ENCODE measurements at regions not wholly inside any gene's neighbourhood (a gene's known extent, or its start where the extent isn't known, plus 50 kb on each side); places are given as distances from the start of the nearest gene placed in this dataset.

DNA sequence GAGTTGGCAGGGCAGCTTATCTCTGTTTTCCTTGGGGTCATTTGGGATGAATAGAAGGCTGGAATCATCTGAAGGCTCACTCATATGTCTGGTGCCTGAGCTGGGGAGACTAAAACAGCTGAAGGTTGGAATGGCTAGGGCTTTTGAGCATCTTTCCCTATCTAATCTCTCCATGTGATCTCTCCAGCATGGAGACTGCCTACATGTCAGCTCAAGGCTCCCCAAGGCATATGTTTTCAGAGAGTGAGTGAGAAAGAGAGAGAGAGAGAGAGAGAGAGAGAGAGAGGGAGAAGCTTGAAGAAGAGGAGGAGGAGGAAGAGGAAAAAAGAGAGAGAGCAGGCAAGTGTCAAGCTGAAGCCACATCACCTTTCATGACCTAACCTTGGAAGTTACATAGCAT lies 143.4 kb downstream of the EBLN2 start:
- Histone ChIP-seq H3K9me3 (ENCODE audit: control insufficient read depth, low read length) (no peaks in the 10 kb centered on the region), H2BK12ac (ENCODE audit: low read length in 2 of 2) (no peak overlapping the region), H3K27ac (ENCODE audit: low read length, poor library complexity, severe bottlenecking) (no peak overlapping the region), H3K4me2 (ENCODE audit: low read length, poor library complexity, severe bottlenecking) (no peak overlapping the region), H3K4me3 (ENCODE audit: insufficient read depth in 1 of 2, low read depth in 1 of 2, low read length in 2 of 2) (no peak overlapping the region), H2BK120ac (ENCODE audit: low read depth, low read length) (no peak overlapping the region), H2AK5ac (ENCODE audit: low read length, severe bottlenecking) (no peak overlapping the region), H3K79me1 (replicated peaks; ENCODE audit: low read length, poor library complexity, severe bottlenecking) (no peaks in the 10 kb centered on the region), H4K91ac (ENCODE audit: low read length) (no peak overlapping the region), H3K14ac (ENCODE audit: low read length in 2 of 2) (no peak overlapping the region), H4K8ac (ENCODE audit: low read length) (no peak overlapping the region), H3K27me3 (ENCODE audit: control insufficient read depth in 1 of 2, insufficient read depth in 1 of 2, low read length in 2 of 2) (no peaks in the 10 kb centered on the region), H3K23ac (ENCODE audit: low read length in 2 of 2) (no peak overlapping the region), H3K4me1 (ENCODE audit: control insufficient read depth, insufficient read depth, low read depth, low read length) (no peaks in the 10 kb centered on the region), H2BK15ac (ENCODE audit: low read depth, poor library complexity, severe bottlenecking) (no peak overlapping the region), H3K4ac (ENCODE audit: low read depth in 1 of 2, low read length in 2 of 2) (no peak overlapping the region), H3K18ac (ENCODE audit: low read depth in 1 of 2, low read length in 2 of 2) (no peak overlapping the region), H2AFZ (ENCODE audit: low read depth, low read length) (no peak overlapping the region), H3K36me3 (ENCODE audit: control insufficient read depth in 1 of 2, insufficient read depth in 2 of 2, low read depth in 1 of 2, low read length in 2 of 2) (no peaks in the 10 kb centered on the region), H3K9ac (ENCODE audit: low read length) (no peak overlapping the region), H2BK5ac (ENCODE audit: low read depth, low read length, poor library complexity, severe bottlenecking) (no peak overlapping the region)
- no peak for DNase-seq

DNA sequence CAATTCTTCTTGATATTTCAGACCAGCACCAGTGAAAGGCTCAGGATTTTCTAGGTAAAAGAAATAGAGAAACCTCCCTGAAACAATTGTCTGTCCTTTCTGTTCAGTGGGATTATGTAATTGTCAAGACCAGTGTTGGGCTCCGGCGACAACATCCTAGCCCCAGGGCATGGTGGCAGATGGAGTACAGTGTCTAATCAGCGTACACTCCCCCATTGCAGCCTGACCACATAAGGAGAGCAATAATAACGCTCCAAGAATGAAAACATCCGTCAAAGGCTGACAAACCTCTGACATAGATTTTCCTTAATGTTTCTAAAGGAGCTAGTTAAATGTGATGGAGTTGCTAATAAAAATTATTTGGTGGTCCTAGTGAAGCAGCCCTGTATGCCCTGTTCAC lies 144.6 kb downstream of the EBLN2 start:
- H3K4me3 ChIP-seq (ENCODE audit: insufficient read depth in 1 of 2, low read depth in 1 of 2, low read length in 2 of 2) = no peak overlapping the region
- H4K91ac ChIP-seq (ENCODE audit: low read length) = no peak overlapping the region
- H3K14ac ChIP-seq (ENCODE audit: low read length in 2 of 2) = no peak overlapping the region
- H3K18ac ChIP-seq (ENCODE audit: low read depth in 1 of 2, low read length in 2 of 2) = no peak overlapping the region
- no peak overlapping the region for H2AFZ ChIP-seq (ENCODE audit: low read depth, low read length)
- no peak overlapping the region for H2BK120ac ChIP-seq (ENCODE audit: low read depth, low read length)
- H3K36me3 ChIP-seq (ENCODE audit: control insufficient read depth in 1 of 2, insufficient read depth in 2 of 2, low read depth in 1 of 2, low read length in 2 of 2) = no peaks in the 10 kb centered on the region
- H3K9ac ChIP-seq (ENCODE audit: low read length) = no peak overlapping the region
- no peaks in the 10 kb centered on the region for H3K27me3 ChIP-seq (ENCODE audit: control insufficient read depth in 1 of 2, insufficient read depth in 1 of 2, low read length in 2 of 2)
- no peak for DNase-seq
- H3K9me3 ChIP-seq (ENCODE audit: control insufficient read depth, low read length) = no peaks in the 10 kb centered on the region
- H2BK15ac ChIP-seq (ENCODE audit: low read depth, poor library complexity, severe bottlenecking) = no peak overlapping the region
- no peak overlapping the region for H2BK12ac ChIP-seq (ENCODE audit: low read length in 2 of 2)
- H3K23ac ChIP-seq (ENCODE audit: low read length in 2 of 2) = no peak overlapping the region
- no peak overlapping the region for H2BK5ac ChIP-seq (ENCODE audit: low read depth, low read length, poor library complexity, severe bottlenecking)
- H3K79me1 ChIP-seq (replicated peaks; ENCODE audit: low read length, poor library complexity, severe bottlenecking) = no peaks in the 10 kb centered on the region
- H2AK5ac ChIP-seq (ENCODE audit: low read length, severe bottlenecking) = no peak overlapping the region
- H3K4me2 ChIP-seq (ENCODE audit: low read length, poor library complexity, severe bottlenecking) = no peak overlapping the region
- no peak overlapping the region for H4K8ac ChIP-seq (ENCODE audit: low read length)
- no peak overlapping the region for H3K27ac ChIP-seq (ENCODE audit: low read length, poor library complexity, severe bottlenecking)
- H3K4ac ChIP-seq (ENCODE audit: low read depth in 1 of 2, low read length in 2 of 2) = no peak overlapping the region
- no peaks in the 10 kb centered on the region for H3K4me1 ChIP-seq (ENCODE audit: control insufficient read depth, insufficient read depth, low read depth, low read length)
- 90% methylated on average over 4 of the region's 5 CpGs for WGBS

DNA sequence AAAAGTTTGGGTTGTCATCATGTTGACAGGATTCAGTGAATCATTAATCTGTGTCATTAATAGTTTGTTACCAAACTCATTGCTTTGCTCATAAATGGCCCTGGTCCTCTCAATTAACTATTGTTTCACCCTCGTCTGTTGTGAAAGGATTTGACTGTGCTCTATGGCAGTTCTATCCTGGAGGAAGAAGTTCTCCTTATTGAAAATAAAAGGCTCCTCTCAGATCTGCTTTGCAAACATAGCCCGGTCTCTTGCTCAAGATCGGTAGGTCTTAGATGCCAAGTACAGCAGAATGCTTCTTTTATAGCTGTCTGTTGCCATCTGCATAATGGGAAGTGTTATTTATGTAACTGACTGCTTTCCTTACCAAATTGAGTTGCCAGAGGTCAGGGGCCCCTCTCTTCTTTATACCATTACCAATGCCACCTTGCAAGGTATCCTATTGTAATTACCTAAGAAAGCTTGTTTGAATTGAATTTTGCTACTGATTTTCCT lies 146.5 kb downstream of the EBLN2 start:
- Histone ChIP-seq H2BK5ac (ENCODE audit: low read depth, low read length, poor library complexity, severe bottlenecking) (no peak overlapping the region), H2BK120ac (ENCODE audit: low read depth, low read length) (no peak overlapping the region), H3K14ac (ENCODE audit: low read length in 2 of 2) (no peak overlapping the region), H3K4me1 (ENCODE audit: control insufficient read depth, insufficient read depth, low read depth, low read length) (no peaks in the 10 kb centered on the region), H3K27ac (ENCODE audit: low read length, poor library complexity, severe bottlenecking) (no peak overlapping the region), H4K8ac (ENCODE audit: low read length) (no peak overlapping the region), H3K36me3 (ENCODE audit: control insufficient read depth in 1 of 2, insufficient read depth in 2 of 2, low read depth in 1 of 2, low read length in 2 of 2) (no peaks in the 10 kb centered on the region), H4K91ac (ENCODE audit: low read length) (no peak overlapping the region), H3K18ac (ENCODE audit: low read depth in 1 of 2, low read length in 2 of 2) (no peak overlapping the region), H3K4me2 (ENCODE audit: low read length, poor library complexity, severe bottlenecking) (no peak overlapping the region), H2BK12ac (ENCODE audit: low read length in 2 of 2) (no peak overlapping the region), H3K9ac (ENCODE audit: low read length) (no peak overlapping the region), H3K23ac (ENCODE audit: low read length in 2 of 2) (no peak overlapping the region), H3K9me3 (ENCODE audit: control insufficient read depth, low read length) (peaks cover 14% of the 10 kb centered on the region), H3K4me3 (ENCODE audit: insufficient read depth in 1 of 2, low read depth in 1 of 2, low read length in 2 of 2) (no peak overlapping the region), H3K27me3 (ENCODE audit: control insufficient read depth in 1 of 2, insufficient read depth in 1 of 2, low read length in 2 of 2) (no peaks in the 10 kb centered on the region), H2AK5ac (ENCODE audit: low read length, severe bottlenecking) (no peak overlapping the region), H2BK15ac (ENCODE audit: low read depth, poor library complexity, severe bottlenecking) (no peak overlapping the region), H2AFZ (ENCODE audit: low read depth, low read length) (no peak overlapping the region), H3K4ac (ENCODE audit: low read depth in 1 of 2, low read length in 2 of 2) (no peak overlapping the region), H3K79me1 (replicated peaks; ENCODE audit: low read length, poor library complexity, severe bottlenecking) (no peaks in the 10 kb centered on the region)
- no peak for DNase-seq
- 81% methylated on average over 3 of the region's 3 CpGs for WGBS

- Histone ChIP-seq H3K9me3 (ENCODE audit: control insufficient read depth, low read length) (peaks cover 18% of the 10 kb centered on the region), H3K79me1 (replicated peaks; ENCODE audit: low read length, poor library complexity, severe bottlenecking) (no peaks in the 10 kb centered on the region), H2BK15ac (ENCODE audit: low read depth, poor library complexity, severe bottlenecking) (no peak overlapping the region), H2BK5ac (ENCODE audit: low read depth, low read length, poor library complexity, severe bottlenecking) (no peak overlapping the region), H4K91ac (ENCODE audit: low read length) (no peak overlapping the region), H2AFZ (ENCODE audit: low read depth, low read length) (no peak overlapping the region), H3K4ac (ENCODE audit: low read depth in 1 of 2, low read length in 2 of 2) (no peak overlapping the region), H3K4me3 (ENCODE audit: insufficient read depth in 1 of 2, low read depth in 1 of 2, low read length in 2 of 2) (no peak overlapping the region), H3K27ac (ENCODE audit: low read length, poor library complexity, severe bottlenecking) (no peak overlapping the region), H3K18ac (ENCODE audit: low read depth in 1 of 2, low read length in 2 of 2) (no peak overlapping the region), H2BK12ac (ENCODE audit: low read length in 2 of 2) (no peak overlapping the region), H3K36me3 (ENCODE audit: control insufficient read depth in 1 of 2, insufficient read depth in 2 of 2, low read depth in 1 of 2, low read length in 2 of 2) (no peaks in the 10 kb centered on the region), H3K27me3 (ENCODE audit: control insufficient read depth in 1 of 2, insufficient read depth in 1 of 2, low read length in 2 of 2) (no peaks in the 10 kb centered on the region), H3K23ac (ENCODE audit: low read length in 2 of 2) (no peak overlapping the region), H3K9ac (ENCODE audit: low read length) (no peak overlapping the region), H4K8ac (ENCODE audit: low read length) (no peak overlapping the region), H3K4me1 (ENCODE audit: control insufficient read depth, insufficient read depth, low read depth, low read length) (no peaks in the 10 kb centered on the region), H3K4me2 (ENCODE audit: low read length, poor library complexity, severe bottlenecking) (no peak overlapping the region), H2BK120ac (ENCODE audit: low read depth, low read length) (no peak overlapping the region), H3K14ac (ENCODE audit: low read length in 2 of 2) (no peak overlapping the region), H2AK5ac (ENCODE audit: low read length, severe bottlenecking) (no peak overlapping the region)
- WGBS = 87% methylated on average over 3 of the region's 3 CpGs
- DNase-seq = no peak
These were observed 149.3 kb downstream of the EBLN2 start for GRCh38 chr3:73210759-73211158.
